ENCODE measurements at regions not wholly inside any gene's neighbourhood (a gene's known extent, or its start where the extent isn't known, plus 50 kb on each side); places are given as distances from the start of the nearest gene placed in this dataset.

- no peak for TF ChIP-seq SUZ12 (IDR thresholded peaks at IDR 0.05; ENCODE audit: low read length)
These were observed 418.9 kb upstream of the FANCL start (continued) for GRCh38 chr2:58660046-58660445.

GRCh38 chr2:58655152-58655551 is 414.0 kb upstream of the FANCL start:
- no peak overlapping the region for H3K27ac ChIP-seq (ENCODE audit: low read depth, low read length)
- no peak overlapping the region for H3K14ac ChIP-seq (ENCODE audit: insufficient read length)
- ChIA-PET POLR2A (ENCODE audit: partially characterized antibody) (no interaction called here), CTCF (ENCODE audit: partially characterized antibody) (no interaction called here)
- H3K4me2 ChIP-seq (ENCODE audit: insufficient read depth in 1 of 2, low read depth in 2 of 2, low read length in 2 of 2), result no peak overlapping the region
- H4K20me1 ChIP-seq (replicated peaks in 1 of 2; ENCODE audit: control insufficient read depth in 1 of 2, insufficient read depth in 2 of 2, low read length in 2 of 2), result no peaks in the 10 kb centered on the region
- no peak overlapping the region for H3K9ac ChIP-seq (replicated peaks in 1 of 4; ENCODE audit: extremely low read depth in 1 of 4, low read depth in 3 of 4, low read length in 3 of 4)
- H3K23ac ChIP-seq (ENCODE audit: insufficient read length), result no peak overlapping the region
- H2BK12ac ChIP-seq (ENCODE audit: low read depth, low read length), result no peak overlapping the region
- no peaks in the 10 kb centered on the region for H3K27me3 ChIP-seq (replicated peaks in 1 of 4; ENCODE audit: control insufficient read depth in 3 of 4, extremely low read depth in 1 of 4, insufficient read depth in 3 of 4, low read length in 3 of 4)
- H3K79me1 ChIP-seq (ENCODE audit: low read depth, low read length), result no peaks in the 10 kb centered on the region
- no peaks in the 10 kb centered on the region for H3K9me3 ChIP-seq (ENCODE audit: insufficient read depth in 2 of 2, low read depth in 1 of 2, low read length in 1 of 2)
- no peaks in the 10 kb centered on the region for H3K79me2 ChIP-seq (ENCODE audit: control insufficient read depth in 1 of 2, insufficient read depth in 2 of 2, low read length in 2 of 2)
- H3K18ac ChIP-seq (ENCODE audit: extremely low read depth, low read length), result no peak overlapping the region
- no peak overlapping the region for H2AK5ac ChIP-seq (ENCODE audit: low read depth, low read length)
- no peak overlapping the region for H4K5ac ChIP-seq (ENCODE audit: insufficient read length, low read depth, low read length)
- H2BK20ac ChIP-seq (ENCODE audit: low read length), result no peak overlapping the region
- H2AFZ ChIP-seq (ENCODE audit: low read length), result no peak overlapping the region
- H3K56ac ChIP-seq (replicated peaks; ENCODE audit: insufficient read length, low read depth, low read length), result no peak overlapping the region
- H3K4ac ChIP-seq (replicated peaks; ENCODE audit: insufficient read length, low read depth, low read length), result no peak overlapping the region
- DNase-seq (ENCODE audit: low read depth in 1 of 2, low spot score in 2 of 2) (no peak), FAIRE-seq (no peak)
- H4K91ac ChIP-seq (replicated peaks; ENCODE audit: insufficient read length, low read length), result no peak overlapping the region
- no peak overlapping the region for H4K8ac ChIP-seq (ENCODE audit: extremely low read depth, insufficient read depth, low read length)
- no peaks in the 10 kb centered on the region for H3K36me3 ChIP-seq (ENCODE audit: control insufficient read depth in 2 of 4, insufficient read depth in 4 of 4, low read length in 3 of 4)
- H2BK15ac ChIP-seq (ENCODE audit: low read length), result no peak overlapping the region
- H2BK5ac ChIP-seq (ENCODE audit: low read depth, low read length), result no peak overlapping the region
- H3K4me1 ChIP-seq (replicated peaks in 1 of 4; ENCODE audit: control insufficient read depth in 3 of 4, insufficient read depth in 4 of 4, low read length in 3 of 4), result peaks cover 0 to 4% (median 0%) of the 10 kb centered on the region in 4 experiments; a peak in 1 of 7 replicates
- TF ChIP-seq HDAC2 (IDR thresholded peaks at IDR 0.05; ENCODE audit: borderline replicate concordance in 1 of 2, low read depth in 2 of 2, low read length in 2 of 2) (no peak), E2F6 (IDR thresholded peaks at IDR 0.05) (no peak), CBX8 (IDR thresholded peaks at IDR 0.05; ENCODE audit: borderline replicate concordance, low read depth, low read length) (no peak), MAX (IDR thresholded peaks at IDR 0.05) (no peak)
- H3K4me3 ChIP-seq (ENCODE audit: extremely low read depth in 1 of 4, insufficient read depth in 2 of 4, low read depth in 3 of 4, low read length in 4 of 4), result no peak overlapping the region
- no peak overlapping the region for H2BK120ac ChIP-seq (replicated peaks; ENCODE audit: low read depth, low read length)
- H3K23me2 ChIP-seq (ENCODE audit: low read depth, low read length), result no peaks in the 10 kb centered on the region
